ENCODE measurements at regions not wholly inside any gene's neighbourhood (a gene's known extent, or its start where the extent isn't known, plus 50 kb on each side); places are given as distances from the start of the nearest gene placed in this dataset.

GRCh38 chr3:180808823-180809575, 103.5 kb upstream of the FXR1 start:
- H3K36me3 ChIP-seq (ENCODE audit: control insufficient read depth in 2 of 3, insufficient read depth in 3 of 3, low read length in 3 of 3) = no peaks in the 10 kb centered on the region
- H3K27me3 ChIP-seq (ENCODE audit: control insufficient read depth, insufficient read depth, low read length) = no peaks in the 10 kb centered on the region
- no peak overlapping the region for H3K9ac ChIP-seq (ENCODE audit: low read length in 3 of 3)
- intact Hi-C loops (cut with DNase I) = no loop called here
- no peak overlapping the region for H3K4me3 ChIP-seq (ENCODE audit: low read length in 3 of 3)
- TF ChIP-seq, protein P1, sequence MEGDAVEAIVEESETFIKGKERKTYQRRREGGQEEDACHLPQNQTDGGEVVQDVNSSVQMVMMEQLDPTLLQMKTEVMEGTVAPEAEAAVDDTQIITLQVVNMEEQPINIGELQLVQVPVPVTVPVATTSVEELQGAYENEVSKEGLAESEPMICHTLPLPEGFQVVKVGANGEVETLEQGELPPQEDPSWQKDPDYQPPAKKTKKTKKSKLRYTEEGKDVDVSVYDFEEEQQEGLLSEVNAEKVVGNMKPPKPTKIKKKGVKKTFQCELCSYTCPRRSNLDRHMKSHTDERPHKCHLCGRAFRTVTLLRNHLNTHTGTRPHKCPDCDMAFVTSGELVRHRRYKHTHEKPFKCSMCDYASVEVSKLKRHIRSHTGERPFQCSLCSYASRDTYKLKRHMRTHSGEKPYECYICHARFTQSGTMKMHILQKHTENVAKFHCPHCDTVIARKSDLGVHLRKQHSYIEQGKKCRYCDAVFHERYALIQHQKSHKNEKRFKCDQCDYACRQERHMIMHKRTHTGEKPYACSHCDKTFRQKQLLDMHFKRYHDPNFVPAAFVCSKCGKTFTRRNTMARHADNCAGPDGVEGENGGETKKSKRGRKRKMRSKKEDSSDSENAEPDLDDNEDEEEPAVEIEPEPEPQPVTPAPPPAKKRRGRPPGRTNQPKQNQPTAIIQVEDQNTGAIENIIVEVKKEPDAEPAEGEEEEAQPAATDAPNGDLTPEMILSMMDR (IDR thresholded peaks at IDR 0.05; ENCODE audit: borderline replicate concordance, extremely low read depth, insufficient read depth) = no peak
- H3K4me1 ChIP-seq (ENCODE audit: control insufficient read depth in 2 of 3, insufficient read depth in 2 of 3, low read depth in 1 of 3, low read length in 3 of 3) = no peaks in the 10 kb centered on the region
- H3K27ac ChIP-seq (ENCODE audit: low read depth in 2 of 2, low read length in 2 of 2) = no peak overlapping the region
- no peak for DNase-seq
- no peaks in the 10 kb centered on the region for H3K9me3 ChIP-seq (ENCODE audit: control insufficient read depth in 2 of 3, insufficient read depth in 1 of 3, low read length in 3 of 3)
- FAIRE-seq = no peak

GRCh38 chr3:180820400-180820799, 92.1 kb upstream of the FXR1 start:
- H3K4me3 ChIP-seq (ENCODE audit: low read length in 3 of 3) = no peak overlapping the region
- FAIRE-seq = no peak
- H3K9ac ChIP-seq (ENCODE audit: low read length in 3 of 3) = no peak overlapping the region
- TF ChIP-seq, protein P1 (IDR thresholded peaks at IDR 0.05; ENCODE audit: borderline replicate concordance, extremely low read depth, insufficient read depth) = no peak
- no peaks in the 10 kb centered on the region for H3K27me3 ChIP-seq (ENCODE audit: control insufficient read depth, insufficient read depth, low read length)
- no peak for DNase-seq
- no peak overlapping the region for H3K27ac ChIP-seq (ENCODE audit: low read depth in 2 of 2, low read length in 2 of 2)
- no peaks in the 10 kb centered on the region for H3K4me1 ChIP-seq (ENCODE audit: control insufficient read depth in 2 of 3, insufficient read depth in 2 of 3, low read depth in 1 of 3, low read length in 3 of 3)
- H3K9me3 ChIP-seq (ENCODE audit: control insufficient read depth in 2 of 3, insufficient read depth in 1 of 3, low read length in 3 of 3) = no peaks in the 10 kb centered on the region
- intact Hi-C loops (cut with DNase I) = no loop called here
- no peaks in the 10 kb centered on the region for H3K36me3 ChIP-seq (ENCODE audit: control insufficient read depth in 2 of 3, insufficient read depth in 3 of 3, low read length in 3 of 3)

GRCh38 chr3:180825964-180826363, 86.5 kb upstream of the FXR1 start:
- no peak for FAIRE-seq
- DNase-seq = no peak
- H3K9ac ChIP-seq (ENCODE audit: low read length in 3 of 3) = no peak overlapping the region
- no peaks in the 10 kb centered on the region for H3K27me3 ChIP-seq (ENCODE audit: control insufficient read depth, insufficient read depth, low read length)
- H3K36me3 ChIP-seq (ENCODE audit: control insufficient read depth in 2 of 3, insufficient read depth in 3 of 3, low read length in 3 of 3) = no peaks in the 10 kb centered on the region
- H3K27ac ChIP-seq (ENCODE audit: low read depth in 2 of 2, low read length in 2 of 2) = no peak overlapping the region
- intact Hi-C loops (cut with DNase I) = no loop called here
- H3K4me1 ChIP-seq (ENCODE audit: control insufficient read depth in 2 of 3, insufficient read depth in 2 of 3, low read depth in 1 of 3, low read length in 3 of 3) = no peaks in the 10 kb centered on the region
- H3K4me3 ChIP-seq (ENCODE audit: low read length in 3 of 3) = no peak overlapping the region
- H3K9me3 ChIP-seq (ENCODE audit: control insufficient read depth in 2 of 3, insufficient read depth in 1 of 3, low read length in 3 of 3) = no peaks in the 10 kb centered on the region
- TF ChIP-seq, protein P1 (IDR thresholded peaks at IDR 0.05; ENCODE audit: borderline replicate concordance, extremely low read depth, insufficient read depth) = no peak

DNA sequence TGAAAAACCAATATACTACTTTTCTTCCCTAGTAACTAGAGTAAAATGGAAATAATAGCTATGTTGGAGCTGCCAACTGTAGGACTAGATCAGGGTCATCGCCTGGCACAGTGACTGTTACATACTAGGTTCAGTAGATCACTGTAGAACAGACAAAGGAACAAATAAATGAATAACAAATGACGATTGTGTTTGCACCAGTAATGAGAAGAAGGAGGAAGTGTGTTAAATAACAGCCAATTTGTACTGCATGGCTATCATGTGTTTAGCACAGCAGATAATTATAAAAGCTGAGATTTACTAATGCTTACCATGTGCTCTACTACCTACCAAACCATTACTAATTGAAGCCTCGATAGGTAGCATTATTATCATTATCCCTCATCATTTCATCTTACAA, 85.3 kb upstream of the FXR1 start:
- intact Hi-C loops (cut with DNase I) = no loop called here
- Histone ChIP-seq H3K4me3 (ENCODE audit: low read length in 3 of 3) (no peak overlapping the region), H3K4me1 (ENCODE audit: control insufficient read depth in 2 of 3, insufficient read depth in 2 of 3, low read depth in 1 of 3, low read length in 3 of 3) (no peaks in the 10 kb centered on the region), H3K9me3 (ENCODE audit: control insufficient read depth in 2 of 3, insufficient read depth in 1 of 3, low read length in 3 of 3) (no peaks in the 10 kb centered on the region), H3K27me3 (ENCODE audit: control insufficient read depth, insufficient read depth, low read length) (no peaks in the 10 kb centered on the region), H3K9ac (ENCODE audit: low read length in 3 of 3) (no peak overlapping the region), H3K36me3 (ENCODE audit: control insufficient read depth in 2 of 3, insufficient read depth in 3 of 3, low read length in 3 of 3) (no peaks in the 10 kb centered on the region), H3K27ac (ENCODE audit: low read depth in 2 of 2, low read length in 2 of 2) (no peak overlapping the region)
- TF ChIP-seq, protein P1 (IDR thresholded peaks at IDR 0.05; ENCODE audit: borderline replicate concordance, extremely low read depth, insufficient read depth) = no peak
- FAIRE-seq (no peak), DNase-seq (no peak)
